H1 (cell line): ENCODE measurements at regions not wholly inside any gene's neighbourhood (a gene's known extent, or its start where the extent isn't known, plus 50 kb on each side); places are given as distances from the start of the nearest gene placed in this dataset.

Experiments used
- CTCF ChIA-PET: fragments of 300-600 bp; sonication (Branson Sonifier 250); formaldehyde crosslinking; loops from one replicate; lab custom pipeline; 2021; ENCODE audit not compliant: partially characterized antibody; lab: Charles Lee
- POLR2A ChIA-PET: fragments of 300-600 bp; sonication (Branson Sonifier 250); formaldehyde crosslinking; loops from one replicate; lab custom pipeline; 2021; ENCODE audit warnings: inconsistent platforms; ENCODE audit not compliant: partially characterized antibody; lab: Charles Lee
- DNase-seq, 2 experiments: peaks; one replicate each; pipeline versions ENCODE4 v3.0.0 to v3.0.0-alpha.2; 2010 to 2022; ENCODE audit warnings: low spot score in 2 of 2, low read depth in 1 of 2, mixed read lengths in 1 of 2
- FAIRE-seq: peaks from 2 replicates; lab custom pipeline; 2011; peaks lifted over from hg19 to GRCh38; lab: Jason Lieb, UNC
- H2AFZ ChIP-seq: 2 replicates; pipeline ENCODE4 v1.8.1; 2012; ENCODE audit warnings: low read length, inconsistent platforms
- H2AK5ac ChIP-seq: 2 replicates; pipeline ENCODE4 v1.6.1; 2013; ENCODE audit warnings: low read depth, low read length
- H2BK120ac ChIP-seq: replicated peaks from 2 replicates; pipeline ENCODE3; 2013; ENCODE audit warnings: low read depth, low read length, inconsistent platforms
- H2BK12ac ChIP-seq: 2 replicates; pipeline ENCODE4 v1.6.1; 2013; ENCODE audit warnings: low read depth, low read length
- H2BK15ac ChIP-seq: 2 replicates; pipeline ENCODE4 v1.6.1; 2013; ENCODE audit warnings: low read length
- H2BK20ac ChIP-seq: 2 replicates; pipeline ENCODE4 v1.6.1; 2013; ENCODE audit warnings: low read length
- H2BK5ac ChIP-seq: 2 replicates; pipeline ENCODE4 v1.6.1; 2013; ENCODE audit warnings: low read depth, low read length
- H3K14ac ChIP-seq: 2 replicates; pipeline ENCODE4 v1.6.1; 2013; ENCODE audit warnings: inconsistent platforms; ENCODE audit not compliant: insufficient read length
- H3K18ac ChIP-seq: 2 replicates; pipeline ENCODE4 v1.6.1; 2013; ENCODE audit warnings: low read length; ENCODE audit errors: extremely low read depth
- H3K23ac ChIP-seq: 2 replicates; pipeline ENCODE4 v1.6.1; 2013; ENCODE audit warnings: inconsistent platforms; ENCODE audit not compliant: insufficient read length
- H3K23me2 ChIP-seq: 2 replicates; pipeline ENCODE4 v1.6.1; 2013; ENCODE audit warnings: low read depth, low read length
- H3K27ac ChIP-seq: 2 replicates; pipeline ENCODE4 v1.6.1; 2011; ENCODE audit warnings: low read depth, low read length, inconsistent platforms
- H3K27me3 ChIP-seq, 4 experiments: replicated peaks in 1 of 4; 1 replicate in 1 of 4; 2 replicates in 3 of 4; pipeline versions ENCODE4 v1.6.1 to v1.8.1; 2011 to 2013; ENCODE audit warnings: low read length in 3 of 4, mild to moderate bottlenecking in 3 of 4, inconsistent platforms in 2 of 4, mixed read lengths in 2 of 4, moderate library complexity in 1 of 4; ENCODE audit not compliant: control insufficient read depth in 3 of 4, insufficient read depth in 3 of 4; ENCODE audit errors: extremely low read depth in 1 of 4
- H3K36me3 ChIP-seq, 4 experiments: 2 replicates each; pipeline versions ENCODE4 v1.6.1 to v1.8.1; 2011 to 2013; ENCODE audit warnings: mild to moderate bottlenecking in 4 of 4, low read length in 3 of 4, moderate library complexity in 2 of 4, control low read depth in 1 of 4, inconsistent platforms in 1 of 4; ENCODE audit not compliant: insufficient read depth in 4 of 4, control insufficient read depth in 2 of 4
- H3K4ac ChIP-seq: replicated peaks from 2 replicates; pipeline ENCODE3; 2013; ENCODE audit warnings: low read length, low read depth, mixed read lengths, inconsistent platforms; ENCODE audit not compliant: insufficient read length
- H3K4me1 ChIP-seq, 4 experiments: replicated peaks in 1 of 4; 1 replicate in 1 of 4; 2 replicates in 3 of 4; pipeline versions ENCODE4 v1.6.1 to v1.8.1; 2011 to 2013; ENCODE audit warnings: low read length in 3 of 4, inconsistent platforms in 2 of 4, mixed read lengths in 1 of 4; ENCODE audit not compliant: insufficient read depth in 4 of 4, control insufficient read depth in 3 of 4
- H3K4me2 ChIP-seq, 2 experiments: 2 replicates each; pipeline versions ENCODE4 v1.6.1 to v1.8.1; 2011 to 2013; ENCODE audit warnings: low read depth in 2 of 2, low read length in 2 of 2, control low read depth in 1 of 2, inconsistent platforms in 1 of 2, mild to moderate bottlenecking in 1 of 2; ENCODE audit not compliant: insufficient read depth in 1 of 2
- H3K4me3 ChIP-seq, 4 experiments: fragments of 200-600, 300-600 bp in 1 of 4; sonication (generic), shearing (Covaris generic), sonication (Bioruptor Twin) in 1 of 4; 2 replicates each; pipeline versions ENCODE4 v1.5.1 to v1.8.1; 2011 to 2016; ENCODE audit warnings: low read length in 4 of 4, low read depth in 3 of 4, control low read depth in 2 of 4, inconsistent platforms in 2 of 4, mild to moderate bottlenecking in 2 of 4, mixed read lengths in 1 of 4, moderate library complexity in 1 of 4; ENCODE audit not compliant: insufficient read depth in 2 of 4; ENCODE audit errors: extremely low read depth in 1 of 4
- H3K56ac ChIP-seq: replicated peaks from 2 replicates; pipeline ENCODE3; 2013; ENCODE audit warnings: low read depth, mild to moderate bottlenecking, mixed read lengths, low read length, inconsistent platforms; ENCODE audit not compliant: insufficient read length
- H3K79me1 ChIP-seq: 2 replicates; pipeline ENCODE4 v1.6.1; 2013; ENCODE audit warnings: low read depth, low read length, control low read depth
- H3K79me2 ChIP-seq, 2 experiments: 2 replicates each; pipeline versions ENCODE4 v1.6.1 to v1.8.1; 2012 to 2013; ENCODE audit warnings: low read length in 2 of 2, mild to moderate bottlenecking in 2 of 2, inconsistent platforms in 1 of 2; ENCODE audit not compliant: insufficient read depth in 2 of 2, control insufficient read depth in 1 of 2
- H3K9ac ChIP-seq, 4 experiments: replicated peaks in 1 of 4; 1 replicate in 1 of 4; 2 replicates in 3 of 4; pipeline versions ENCODE4 v1.6.1 to v1.8.1; 2011 to 2013; ENCODE audit warnings: low read depth in 3 of 4, low read length in 3 of 4, control low read depth in 2 of 4, mild to moderate bottlenecking in 2 of 4, moderate library complexity in 2 of 4, inconsistent platforms in 1 of 4; ENCODE audit errors: extremely low read depth in 1 of 4
- H3K9me3 ChIP-seq, 2 experiments: 2 replicates each; pipeline versions ENCODE4 v1.6.1 to v1.8.1; 2012 to 2013; ENCODE audit warnings: mild to moderate bottlenecking in 2 of 2, moderate library complexity in 2 of 2, control low read depth in 1 of 2, inconsistent platforms in 1 of 2, low read depth in 1 of 2, low read length in 1 of 2, mixed read lengths in 1 of 2; ENCODE audit not compliant: insufficient read depth in 2 of 2
- H4K20me1 ChIP-seq, 2 experiments: replicated peaks in 1 of 2; 2 replicates each; pipeline versions ENCODE3 to v1.8.1; 2011 to 2013; ENCODE audit warnings: inconsistent platforms in 2 of 2, low read length in 2 of 2, mild to moderate bottlenecking in 1 of 2; ENCODE audit not compliant: insufficient read depth in 2 of 2, control insufficient read depth in 1 of 2
- H4K5ac ChIP-seq: 2 replicates; pipeline ENCODE4 v1.6.1; 2013; ENCODE audit warnings: low read length, low read depth, mixed read lengths, inconsistent platforms; ENCODE audit not compliant: insufficient read length
- H4K8ac ChIP-seq: 2 replicates; pipeline ENCODE4 v1.8.0; 2013; ENCODE audit warnings: mild to moderate bottlenecking, moderate library complexity, low read length, inconsistent platforms; ENCODE audit not compliant: insufficient read depth; ENCODE audit errors: extremely low read depth
- H4K91ac ChIP-seq: replicated peaks from 2 replicates; pipeline ENCODE3; 2013; ENCODE audit warnings: low read length, mixed read lengths, inconsistent platforms; ENCODE audit not compliant: insufficient read length
- BRCA1 ChIP-seq: IDR thresholded peaks from 2 replicates; pipeline ENCODE4 v1.6.1; 2012; ENCODE audit warnings: low read depth, low read length, improper control_type of control experiment
- CTCF ChIP-seq, 3 experiments: IDR thresholded peaks; 1 replicate in 2 of 3; 2 replicates in 1 of 3; pipeline versions ENCODE4 v1.5.1 to v1.6.1; 2011; ENCODE audit warnings: low read length in 3 of 3, mild to moderate bottlenecking in 3 of 3, inconsistent platforms in 2 of 3, low read depth in 1 of 3, moderate library complexity in 1 of 3; ENCODE audit not compliant: insufficient read depth in 1 of 3; ENCODE audit errors: control extremely low read depth in 1 of 3
- GABPA ChIP-seq: IDR thresholded peaks from 2 replicates; pipeline ENCODE4 v1.6.1; 2011; ENCODE audit warnings: mild to moderate bottlenecking, low read length, moderate library complexity, borderline replicate concordance; ENCODE audit not compliant: insufficient read depth
- RAD21 ChIP-seq, 2 experiments: IDR thresholded peaks in 1 of 2; conservative IDR thresholded peaks in 1 of 2; 2 replicates each; pipeline ENCODE4 v1.6.1; 2011; ENCODE audit warnings: low read depth in 2 of 2, low read length in 2 of 2, improper control_type of control experiment in 1 of 2, inconsistent platforms in 1 of 2, mild to moderate bottlenecking in 1 of 2, moderate library complexity in 1 of 2
- WGBS, 2 experiments: shearing (Covaris generic) in 1 of 2; methylation state at CpG; one replicate each; pipeline versions ENCODE4 v1.1.6 to v1.1.7; 2013 to 2015; ENCODE audit warnings: low lambda C conversion rate in 2 of 2, mixed read lengths in 2 of 2, inconsistent platforms in 1 of 2, low coverage in 1 of 2, missing lambda C conversion rate in 1 of 2; ENCODE audit not compliant: insufficient replicate concordance in 2 of 2, insufficient coverage in 1 of 2, insufficient read length in 1 of 2; ENCODE audit errors: extremely low coverage in 1 of 2, missing lambda C conversion rate in 1 of 2; 5-methylcytosine and 5-hydroxymethylcytosine counted together
- TF ChIP-seq, protein P1 (sequence below): IDR thresholded peaks from 2 replicates; pipeline ENCODE4 v1.6.1; 2012; ENCODE audit warnings: inconsistent platforms

GRCh38 chr12:87310126-87310525 is 719.1 kb downstream of the C12orf50 start:
- H3K4me2 ChIP-seq, result no peak overlapping the region
- no peak for DNase-seq
- H3K9ac ChIP-seq, result no peak overlapping the region
- no peak overlapping the region for H4K91ac ChIP-seq
- H3K79me1 ChIP-seq, result no peaks in the 10 kb centered on the region
- H2AFZ ChIP-seq, result no peak overlapping the region
- H3K27ac ChIP-seq, result no peak overlapping the region
- H3K4ac ChIP-seq, result no peak overlapping the region
- H3K23me2 ChIP-seq, result no peaks in the 10 kb centered on the region
- H3K23ac ChIP-seq, result no peak overlapping the region
- no peak for TF ChIP-seq CTCF (IDR thresholded peaks at IDR 0.05; ENCODE audit: control extremely low read depth in 1 of 3, insufficient read depth in 1 of 3, low read depth in 1 of 3, low read length in 3 of 3)
- no peak for TF ChIP-seq BRCA1
- TF ChIP-seq, protein P1, sequence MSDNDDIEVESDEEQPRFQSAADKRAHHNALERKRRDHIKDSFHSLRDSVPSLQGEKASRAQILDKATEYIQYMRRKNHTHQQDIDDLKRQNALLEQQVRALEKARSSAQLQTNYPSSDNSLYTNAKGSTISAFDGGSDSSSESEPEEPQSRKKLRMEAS, result no peak
- no peak for TF ChIP-seq GABPA
- TF ChIP-seq RAD21 (IDR thresholded peaks at IDR 0.05 in 1 of 2, conservative IDR thresholded peaks at IDR 0.05 in 1 of 2; ENCODE audit: low read depth in 2 of 2, low read length in 2 of 2), result no peak
- TF ChIP-seq, all 59 proteins: peak for 0
- Histone ChIP-seq H3K36me3 (no peaks in the 10 kb centered on the region), H3K9me3 (no peaks in the 10 kb centered on the region), H4K20me1 (no peaks in the 10 kb centered on the region), H2BK20ac (no peak overlapping the region), H3K27me3 (no peaks in the 10 kb centered on the region), H2BK12ac (no peak overlapping the region), H4K5ac (no peak overlapping the region), H2AK5ac (no peak overlapping the region), H2BK5ac (no peak overlapping the region), H3K14ac (no peak overlapping the region), H2BK120ac (no peak overlapping the region), H3K56ac (no peak overlapping the region), H3K79me2 (no peaks in the 10 kb centered on the region), H2BK15ac (no peak overlapping the region), H3K4me3 (no peak overlapping the region), H4K8ac (no peak overlapping the region), H3K18ac (no peak overlapping the region), H3K4me1 (no peaks in the 10 kb centered on the region)
- no peak for FAIRE-seq
- ChIA-PET CTCF (no interaction called here), POLR2A (no interaction called here)
- WGBS, 2 experiments, result 100% methylated on average over 1 of the region's 1 CpG; no CpG with 5 or more reads in 1 of the 2 experiments
